GM23338 (cell line): ENCODE measurements at regions not wholly inside any gene's neighbourhood (a gene's known extent, or its start where the extent isn't known, plus 50 kb on each side); places are given as distances from the start of the nearest gene placed in this dataset.
"Not testable (repeated sequence)": the region's sequence is repeated elsewhere in the genome, so short reads cannot be mapped to it uniquely, and the experiment has no call there.

Source experiments
- CREB1 ChIP-seq: fragments of 250-450 bp; sonication (Bioruptor Pico); IDR thresholded peaks from 2 replicates; pipeline ENCODE4 v1.5.0; 2020; ENCODE audit warnings: low read depth, mild to moderate bottlenecking, moderate library complexity
- CTCF ChIP-seq, 2 experiments: fragments of 200-600 bp in 1 of 2; sonication (generic) in 1 of 2; conservative IDR thresholded peaks; 2 replicates each; pipeline versions ENCODE4 v1.5.1 to v1.6.1; 2016 to 2017; ENCODE audit warnings: antibody characterized with exemption in 2 of 2, low read depth in 2 of 2, mild to moderate bottlenecking in 2 of 2, moderate library complexity in 1 of 2
- ETS1 ChIP-seq: IDR thresholded peaks from 2 replicates; pipeline ENCODE4 v1.6.1; 2016; ENCODE audit warnings: antibody characterized with exemption
- EZH2 ChIP-seq: fragments of 200-600 bp; sonication (generic); IDR thresholded peaks from one replicate; pipeline ENCODE4 v1.8.0; 2017; ENCODE audit warnings: antibody characterized with exemption, mild to moderate bottlenecking, low read depth; ENCODE audit not compliant: unreplicated experiment
- EZH2phosphoT487 ChIP-seq: fragments of 200-600 bp; sonication (generic); IDR thresholded peaks from one replicate; pipeline ENCODE4 v1.8.1; 2018; ENCODE audit warnings: antibody characterized with exemption; ENCODE audit not compliant: unreplicated experiment
- JUNB ChIP-seq: IDR thresholded peaks from one replicate; pipeline ENCODE4 v1.6.1; 2016; ENCODE audit warnings: antibody characterized with exemption; ENCODE audit not compliant: unreplicated experiment
- NANOG ChIP-seq: IDR thresholded peaks from 2 replicates; pipeline ENCODE4 v1.6.1; 2016; ENCODE audit warnings: antibody characterized with exemption, borderline replicate concordance
- POLR2AphosphoS5 ChIP-seq: IDR thresholded peaks from 2 replicates; pipeline ENCODE4 v1.6.1; 2016; ENCODE audit warnings: antibody characterized with exemption, low read depth
- REST ChIP-seq: IDR thresholded peaks from one replicate; pipeline ENCODE4 v1.6.1; 2018; ENCODE audit warnings: antibody characterized with exemption; ENCODE audit not compliant: unreplicated experiment
- STAT1 ChIP-seq: IDR thresholded peaks from one replicate; pipeline ENCODE4 v1.6.1; 2016; ENCODE audit warnings: antibody characterized with exemption; ENCODE audit not compliant: unreplicated experiment
- ZNF114 ChIP-seq: fragments of 250-450 bp; sonication (Bioruptor Pico); IDR thresholded peaks from 2 replicates; pipeline ENCODE4 v1.5.0; 2020; ENCODE audit warnings: mild to moderate bottlenecking, moderate library complexity
- ZNF331 ChIP-seq: fragments of 250-450 bp; sonication (Bioruptor Pico); IDR thresholded peaks from 2 replicates; pipeline ENCODE4 v1.5.0; 2020; ENCODE audit warnings: low read depth, mild to moderate bottlenecking, moderate library complexity
- TF ChIP-seq, protein P1 (sequence below): fragments of 250-450 bp; sonication (Bioruptor Pico); IDR thresholded peaks from 2 replicates; pipeline ENCODE4 v1.5.0; 2020; ENCODE audit warnings: mild to moderate bottlenecking, moderate library complexity

- TF ChIP-seq REST; CTCF (conservative IDR thresholded peaks at IDR 0.05; ENCODE audit: low read depth in 2 of 2); POLR2AphosphoS5; EZH2; EZH2phosphoT487; NANOG; JUNB; CREB1 (CRISPR knock-in tag); ETS1; ZNF331 (CRISPR knock-in tag); STAT1; ZNF114 (CRISPR knock-in tag): not testable (repeated sequence)
- TF ChIP-seq, protein P1, sequence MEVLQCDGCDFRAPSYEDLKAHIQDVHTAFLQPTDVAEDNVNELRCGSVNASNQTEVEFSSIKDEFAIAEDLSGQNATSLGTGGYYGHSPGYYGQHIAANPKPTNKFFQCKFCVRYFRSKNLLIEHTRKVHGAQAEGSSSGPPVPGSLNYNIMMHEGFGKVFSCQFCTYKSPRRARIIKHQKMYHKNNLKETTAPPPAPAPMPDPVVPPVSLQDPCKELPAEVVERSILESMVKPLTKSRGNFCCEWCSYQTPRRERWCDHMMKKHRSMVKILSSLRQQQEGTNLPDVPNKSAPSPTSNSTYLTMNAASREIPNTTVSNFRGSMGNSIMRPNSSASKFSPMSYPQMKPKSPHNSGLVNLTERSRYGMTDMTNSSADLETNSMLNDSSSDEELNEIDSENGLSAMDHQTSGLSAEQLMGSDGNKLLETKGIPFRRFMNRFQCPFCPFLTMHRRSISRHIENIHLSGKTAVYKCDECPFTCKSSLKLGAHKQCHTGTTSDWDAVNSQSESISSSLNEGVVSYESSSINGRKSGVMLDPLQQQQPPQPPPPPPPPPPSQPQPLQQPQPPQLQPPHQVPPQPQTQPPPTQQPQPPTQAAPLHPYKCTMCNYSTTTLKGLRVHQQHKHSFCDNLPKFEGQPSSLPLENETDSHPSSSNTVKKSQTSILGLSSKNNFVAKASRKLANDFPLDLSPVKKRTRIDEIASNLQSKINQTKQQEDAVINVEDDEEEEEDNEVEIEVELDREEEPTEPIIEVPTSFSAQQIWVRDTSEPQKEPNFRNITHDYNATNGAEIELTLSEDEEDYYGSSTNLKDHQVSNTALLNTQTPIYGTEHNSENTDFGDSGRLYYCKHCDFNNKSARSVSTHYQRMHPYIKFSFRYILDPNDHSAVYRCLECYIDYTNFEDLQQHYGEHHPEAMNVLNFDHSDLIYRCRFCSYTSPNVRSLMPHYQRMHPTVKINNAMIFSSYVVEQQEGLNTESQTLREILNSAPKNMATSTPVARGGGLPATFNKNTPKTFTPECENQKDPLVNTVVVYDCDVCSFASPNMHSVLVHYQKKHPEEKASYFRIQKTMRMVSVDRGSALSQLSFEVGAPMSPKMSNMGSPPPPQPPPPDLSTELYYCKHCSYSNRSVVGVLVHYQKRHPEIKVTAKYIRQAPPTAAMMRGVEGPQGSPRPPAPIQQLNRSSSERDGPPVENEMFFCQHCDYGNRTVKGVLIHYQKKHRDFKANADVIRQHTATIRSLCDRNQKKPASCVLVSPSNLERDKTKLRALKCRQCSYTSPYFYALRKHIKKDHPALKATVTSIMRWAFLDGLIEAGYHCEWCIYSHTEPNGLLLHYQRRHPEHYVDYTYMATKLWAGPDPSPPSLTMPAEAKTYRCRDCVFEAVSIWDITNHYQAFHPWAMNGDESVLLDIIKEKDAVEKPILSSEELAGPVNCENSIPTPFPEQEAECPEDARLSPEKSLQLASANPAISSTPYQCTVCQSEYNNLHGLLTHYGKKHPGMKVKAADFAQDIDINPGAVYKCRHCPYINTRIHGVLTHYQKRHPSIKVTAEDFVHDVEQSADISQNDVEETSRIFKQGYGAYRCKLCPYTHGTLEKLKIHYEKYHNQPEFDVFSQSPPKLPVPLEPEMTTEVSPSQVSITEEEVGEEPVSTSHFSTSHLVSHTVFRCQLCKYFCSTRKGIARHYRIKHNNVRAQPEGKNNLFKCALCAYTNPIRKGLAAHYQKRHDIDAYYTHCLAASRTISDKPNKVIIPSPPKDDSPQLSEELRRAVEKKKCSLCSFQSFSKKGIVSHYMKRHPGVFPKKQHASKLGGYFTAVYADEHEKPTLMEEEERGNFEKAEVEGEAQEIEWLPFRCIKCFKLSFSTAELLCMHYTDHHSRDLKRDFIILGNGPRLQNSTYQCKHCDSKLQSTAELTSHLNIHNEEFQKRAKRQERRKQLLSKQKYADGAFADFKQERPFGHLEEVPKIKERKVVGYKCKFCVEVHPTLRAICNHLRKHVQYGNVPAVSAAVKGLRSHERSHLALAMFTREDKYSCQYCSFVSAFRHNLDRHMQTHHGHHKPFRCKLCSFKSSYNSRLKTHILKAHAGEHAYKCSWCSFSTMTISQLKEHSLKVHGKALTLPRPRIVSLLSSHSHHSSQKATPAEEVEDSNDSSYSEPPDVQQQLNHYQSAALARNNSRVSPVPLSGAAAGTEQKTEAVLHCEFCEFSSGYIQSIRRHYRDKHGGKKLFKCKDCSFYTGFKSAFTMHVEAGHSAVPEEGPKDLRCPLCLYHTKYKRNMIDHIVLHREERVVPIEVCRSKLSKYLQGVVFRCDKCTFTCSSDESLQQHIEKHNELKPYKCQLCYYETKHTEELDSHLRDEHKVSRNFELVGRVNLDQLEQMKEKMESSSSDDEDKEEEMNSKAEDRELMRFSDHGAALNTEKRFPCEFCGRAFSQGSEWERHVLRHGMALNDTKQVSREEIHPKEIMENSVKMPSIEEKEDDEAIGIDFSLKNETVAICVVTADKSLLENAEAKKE (CRISPR knock-in tag), result not testable (repeated sequence)
Measured at GRCh38 chr4:11054937-11055336, 370.4 kb upstream of the CLNK start.
